K562 (cell line): ENCODE measurements at regions not wholly inside any gene's neighbourhood (a gene's known extent, or its start where the extent isn't known, plus 50 kb on each side); places are given as distances from the start of the nearest gene placed in this dataset.

Source experiments
- CBX1 ChIP-seq: sonication (generic); IDR thresholded peaks from 2 replicates; pipeline ENCODE4 v1.6.1; 2016; ENCODE audit warnings: antibody characterized with exemption, low read depth, mild to moderate bottlenecking
- CBX5 ChIP-seq: IDR thresholded peaks from 2 replicates; pipeline ENCODE4 v1.6.1; 2014; ENCODE audit warnings: low read depth, borderline replicate concordance
- CGGBP1 ChIP-seq: fragments of 250-450 bp; sonication (Bioruptor Pico); IDR thresholded peaks from 2 replicates; pipeline ENCODE4 v1.9.0; 2021; ENCODE audit warnings: mild to moderate bottlenecking
- KAT7 ChIP-seq: sonication (generic); formaldehyde crosslinking; IDR thresholded peaks from 2 replicates; pipeline ENCODE4 v1.8.0; 2022; ENCODE audit warnings: missing genetic modification reagents, mild to moderate bottlenecking, borderline replicate concordance
- MTA3 ChIP-seq: fragments of 450-650 bp; formaldehyde crosslinking; IDR thresholded peaks from 2 replicates; pipeline ENCODE4 v1.6.1; 2017; ENCODE audit warnings: mild to moderate bottlenecking, borderline replicate concordance
- MTF1 ChIP-seq: fragments of 250-450 bp; sonication (Bioruptor Pico); IDR thresholded peaks from 2 replicates; pipeline ENCODE4 v1.9.0; 2021; ENCODE audit warnings: moderate library complexity, mild to moderate bottlenecking, inconsistent platforms, borderline replicate concordance
- NFATC3 ChIP-seq: fragments of 450-650 bp; IDR thresholded peaks from 2 replicates; pipeline ENCODE4 v1.6.1; 2017; ENCODE audit warnings: mild to moderate bottlenecking
- NONO ChIP-seq, 2 experiments: fragments of 200-400 bp in 1 of 2; fragments of 450-650 bp in 1 of 2; formaldehyde crosslinking in 1 of 2; IDR thresholded peaks; 2 replicates each; pipeline ENCODE4 v1.6.1; 2017; ENCODE audit warnings: low read depth in 2 of 2, mild to moderate bottlenecking in 2 of 2, moderate library complexity in 2 of 2, low read length in 1 of 2
- PRPF4 ChIP-seq: fragments of 200-400 bp; formaldehyde crosslinking; IDR thresholded peaks from one replicate; pipeline ENCODE4 v1.6.1; 2017; ENCODE audit warnings: low read length, low read depth, mild to moderate bottlenecking; ENCODE audit not compliant: insufficient read depth, poor library complexity, severe bottlenecking
- RBFOX2 ChIP-seq: fragments of 200-400 bp; formaldehyde crosslinking; IDR thresholded peaks from 2 replicates; pipeline ENCODE4 v1.6.1; 2017; ENCODE audit warnings: low read depth, mild to moderate bottlenecking, low read length, moderate library complexity
- SFPQ ChIP-seq: fragments of 200-400 bp; formaldehyde crosslinking; IDR thresholded peaks from 2 replicates; pipeline ENCODE4 v1.6.1; 2017; ENCODE audit warnings: mild to moderate bottlenecking, low read depth, low read length, moderate library complexity
- SIN3A ChIP-seq, 2 experiments: fragments of 150-350 bp in 1 of 2; IDR thresholded peaks; 2 replicates each; pipeline ENCODE4 v1.6.1; 2011 to 2016; ENCODE audit warnings: borderline replicate concordance in 2 of 2, low read depth in 2 of 2, low read length in 2 of 2, mild to moderate bottlenecking in 2 of 2, moderate library complexity in 2 of 2; ENCODE audit not compliant: control insufficient read depth in 1 of 2
- SREBF1 ChIP-seq: fragments of 150-350 bp; IDR thresholded peaks from 2 replicates; pipeline ENCODE4 v1.6.1; 2014; ENCODE audit warnings: antibody characterized with exemption, low read depth, low read length, borderline replicate concordance
- SRSF1 ChIP-seq: fragments of 200-400 bp; formaldehyde crosslinking; IDR thresholded peaks from 2 replicates; pipeline ENCODE4 v1.6.1; 2017; ENCODE audit warnings: mild to moderate bottlenecking, low read depth, low read length, moderate library complexity
- TFE3 ChIP-seq: fragments of 450-650 bp; formaldehyde crosslinking; IDR thresholded peaks from 2 replicates; pipeline ENCODE4 v1.4.0; 2020; ENCODE audit warnings: mild to moderate bottlenecking, mixed read lengths
- ZKSCAN3 ChIP-seq: fragments of 250-450 bp; sonication (Bioruptor Pico); IDR thresholded peaks from 2 replicates; pipeline ENCODE4 v1.4.0; 2020
- ZNF175 ChIP-seq: fragments of 200-800 bp; sonication (Bioruptor generic); IDR thresholded peaks from 2 replicates; pipeline ENCODE4 v1.6.1; 2016; ENCODE audit warnings: low read depth, mild to moderate bottlenecking, missing genetic modification characterization, missing compliant biosample characterization
- ZNF239 ChIP-seq: fragments of 250-450 bp; sonication (Bioruptor Pico); IDR thresholded peaks from 2 replicates; pipeline ENCODE4 v1.4.0; 2020; ENCODE audit warnings: mild to moderate bottlenecking
- ZNF444 ChIP-seq: fragments of 250-450 bp; sonication (Bioruptor Pico); IDR thresholded peaks from 2 replicates; pipeline ENCODE4 v1.4.0; 2020; ENCODE audit warnings: mild to moderate bottlenecking, moderate library complexity
- ZNF695 ChIP-seq: fragments of 450-650 bp; formaldehyde crosslinking; IDR thresholded peaks from 2 replicates; pipeline ENCODE4 v1.4.0; 2020; ENCODE audit warnings: mild to moderate bottlenecking, moderate library complexity
- ZNF778 ChIP-seq: fragments of 450-650 bp; formaldehyde crosslinking; IDR thresholded peaks from 2 replicates; pipeline ENCODE4 v1.4.0; 2020; ENCODE audit warnings: mild to moderate bottlenecking, moderate library complexity
- ZNF780A ChIP-seq: fragments of 250-450 bp; sonication (Bioruptor Pico); IDR thresholded peaks from 2 replicates; pipeline ENCODE4 v1.5.0; 2021; ENCODE audit warnings: mild to moderate bottlenecking
- TF ChIP-seq, protein P1 (sequence below): sonication (generic); formaldehyde crosslinking; IDR thresholded peaks from 2 replicates; pipeline ENCODE4 v1.8.1; 2023; ENCODE audit warnings: mild to moderate bottlenecking, missing genetic modification reagents, moderate library complexity

GRCh38 chr1:143720087-143721023, 251.4 kb downstream of the FAM72C start (continued):
- no peak for TF ChIP-seq SREBF1
- no peak for TF ChIP-seq NONO (IDR thresholded peaks at IDR 0.05; ENCODE audit: low read depth in 2 of 2, low read length in 1 of 2)
- no peak for TF ChIP-seq MTF1
- no peak for TF ChIP-seq NFATC3
- TF ChIP-seq CBX5, result no peak
- peak; percentile 77; the same call in 1 of the 2 replicates for TF ChIP-seq ZNF175 (CRISPR knock-in tag)
- no peak for TF ChIP-seq ZKSCAN3 (CRISPR knock-in tag)
- no peak for TF ChIP-seq ZNF695
- peak; percentile 98 for TF ChIP-seq CBX1
- peak; percentile 69; the same call in 1 of the 2 replicates for TF ChIP-seq ZNF444 (CRISPR knock-in tag)
- 0 out of 4 replicates have a peak, but pooled peaks of 1 of the 2 experiments have one; percentile 13 for TF ChIP-seq SIN3A (IDR thresholded peaks at IDR 0.05; ENCODE audit: borderline replicate concordance in 2 of 2, control insufficient read depth in 1 of 2, low read depth in 2 of 2, low read length in 2 of 2)
- TF ChIP-seq SRSF1, result no peak
- no peak for TF ChIP-seq ZNF778 (CRISPR knock-in tag)
- TF ChIP-seq TFE3 (CRISPR knock-in tag), result no peak
- peak; percentile 70; the same call in 1 of the 2 replicates for TF ChIP-seq KAT7
- no peak for TF ChIP-seq SFPQ
- peak; percentile 96 for TF ChIP-seq CGGBP1
- no peak for TF ChIP-seq ZNF239
- peak; percentile 77 for TF ChIP-seq RBFOX2
- no peak for TF ChIP-seq ZNF780A (CRISPR knock-in tag)
- no peak for TF ChIP-seq PRPF4
- TF ChIP-seq, protein P1, sequence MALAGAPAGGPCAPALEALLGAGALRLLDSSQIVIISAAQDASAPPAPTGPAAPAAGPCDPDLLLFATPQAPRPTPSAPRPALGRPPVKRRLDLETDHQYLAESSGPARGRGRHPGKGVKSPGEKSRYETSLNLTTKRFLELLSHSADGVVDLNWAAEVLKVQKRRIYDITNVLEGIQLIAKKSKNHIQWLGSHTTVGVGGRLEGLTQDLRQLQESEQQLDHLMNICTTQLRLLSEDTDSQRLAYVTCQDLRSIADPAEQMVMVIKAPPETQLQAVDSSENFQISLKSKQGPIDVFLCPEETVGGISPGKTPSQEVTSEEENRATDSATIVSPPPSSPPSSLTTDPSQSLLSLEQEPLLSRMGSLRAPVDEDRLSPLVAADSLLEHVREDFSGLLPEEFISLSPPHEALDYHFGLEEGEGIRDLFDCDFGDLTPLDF (CRISPR knock-in tag), result no peak
- 0 out of 2 replicates have a peak, but pooled peaks have one; percentile 39 for TF ChIP-seq MTA3
